Islet precursor cell (in vitro differentiated cells): ENCODE measurements at regions not wholly inside any gene's neighbourhood (a gene's known extent, or its start where the extent isn't known, plus 50 kb on each side); places are given as distances from the start of the nearest gene placed in this dataset.
A peak's percentile ranks its signal among the peaks of the same experiment; 100 is the strongest.

Experiments used
- DNase-seq: peaks from one replicate; pipeline ENCODE4 v3.0.0-alpha.2; 2018

GRCh38 chr14:85234156-85235025 is 295.6 kb upstream of the FLRT2 start:
- DNase-seq, result no peak

GRCh38 chr14:85235868-85236267 is 294.1 kb upstream of the FLRT2 start:
- no peak for DNase-seq

DNA sequence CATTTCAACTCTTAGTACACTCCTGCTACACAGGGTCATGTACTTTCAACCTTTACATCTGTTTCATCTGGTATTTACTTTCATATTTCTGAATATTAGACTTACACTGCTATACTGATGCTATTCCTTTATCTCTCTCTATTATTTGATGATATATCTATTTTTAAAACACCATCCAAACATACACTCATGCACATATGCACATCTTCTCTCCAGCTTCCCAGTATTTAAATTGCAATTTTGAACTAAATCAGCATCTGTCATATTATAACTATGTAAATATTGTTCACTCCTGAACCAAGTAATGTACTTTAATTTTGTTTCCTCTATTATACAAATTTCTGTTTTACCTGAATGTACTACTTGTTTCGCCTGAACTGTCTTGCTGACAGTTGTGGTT is 293.6 kb upstream of the FLRT2 start:
- DNase-seq, result no peak

DNA sequence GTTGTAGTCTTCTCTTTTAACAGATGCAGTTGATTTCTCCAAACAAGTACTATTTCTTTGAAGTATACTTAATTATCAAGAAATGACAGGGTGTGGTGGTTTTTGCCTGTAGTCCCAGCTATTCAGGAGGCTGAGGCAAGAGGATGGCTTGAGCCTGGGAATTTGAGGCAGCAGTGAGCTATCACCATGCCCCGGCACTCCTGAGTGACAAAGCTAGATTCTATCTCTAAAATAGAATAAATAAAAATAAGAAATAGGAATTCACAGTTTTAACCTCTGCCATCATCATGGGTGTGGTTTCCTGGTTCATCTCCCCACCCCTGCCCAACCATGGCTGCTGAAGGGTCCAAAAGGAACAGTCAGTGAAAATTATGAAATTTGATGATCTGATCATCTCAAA is 290.2 kb upstream of the FLRT2 start:
- DNase-seq, result no peak

DNA sequence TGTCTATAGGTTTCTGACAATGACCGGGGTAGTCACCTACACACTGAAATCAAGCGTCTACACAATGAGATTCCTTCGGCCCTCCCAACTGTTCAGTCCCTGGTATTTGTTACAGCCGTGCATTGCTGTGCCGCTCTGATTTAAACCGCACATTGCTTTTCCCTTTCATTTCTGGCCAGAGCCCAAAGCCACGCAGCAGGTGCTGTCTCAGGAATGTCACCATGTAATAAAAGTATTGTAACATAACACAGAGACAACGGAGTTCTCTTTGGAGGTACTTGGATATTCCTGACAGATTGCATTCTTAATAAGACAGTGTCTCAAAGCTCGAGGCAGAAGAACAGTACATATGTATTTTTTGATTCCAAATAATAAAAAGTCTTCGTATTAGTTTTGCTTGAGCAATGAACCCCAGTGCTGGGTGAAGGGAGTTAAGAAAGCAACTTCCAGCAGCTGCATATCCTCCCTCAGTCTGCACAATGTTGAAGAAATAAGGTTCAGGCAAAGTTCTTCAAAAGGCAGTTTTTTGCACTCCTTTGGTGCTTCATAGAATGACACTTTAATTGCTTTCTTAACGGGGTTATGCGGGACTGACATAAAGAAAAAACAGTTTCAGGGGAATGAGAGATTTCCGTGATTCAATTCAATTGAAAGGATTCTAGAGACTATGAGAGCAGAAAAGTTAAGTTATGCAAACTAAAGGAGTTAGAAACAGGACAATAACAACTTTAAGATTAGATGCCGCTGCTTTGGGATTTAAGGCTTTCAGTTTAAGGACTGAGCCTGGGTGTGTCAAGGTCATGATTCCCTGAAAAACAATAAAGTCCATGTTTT is 288.7 kb upstream of the FLRT2 start:
- DNase-seq, result no peak

GRCh38 chr14:85242666-85243065 is 287.3 kb upstream of the FLRT2 start:
- no peak for DNase-seq

GRCh38 chr14:85243321-85243720 is 286.6 kb upstream of the FLRT2 start:
- DNase-seq, result no peak

- DNase-seq, result no peak
These were observed 282.9 kb upstream of the FLRT2 start for GRCh38 chr14:85247071-85247470.

- DNase-seq, result peak; percentile 90
These were observed 280.9 kb upstream of the FLRT2 start for GRCh38 chr14:85248881-85249635.

DNA sequence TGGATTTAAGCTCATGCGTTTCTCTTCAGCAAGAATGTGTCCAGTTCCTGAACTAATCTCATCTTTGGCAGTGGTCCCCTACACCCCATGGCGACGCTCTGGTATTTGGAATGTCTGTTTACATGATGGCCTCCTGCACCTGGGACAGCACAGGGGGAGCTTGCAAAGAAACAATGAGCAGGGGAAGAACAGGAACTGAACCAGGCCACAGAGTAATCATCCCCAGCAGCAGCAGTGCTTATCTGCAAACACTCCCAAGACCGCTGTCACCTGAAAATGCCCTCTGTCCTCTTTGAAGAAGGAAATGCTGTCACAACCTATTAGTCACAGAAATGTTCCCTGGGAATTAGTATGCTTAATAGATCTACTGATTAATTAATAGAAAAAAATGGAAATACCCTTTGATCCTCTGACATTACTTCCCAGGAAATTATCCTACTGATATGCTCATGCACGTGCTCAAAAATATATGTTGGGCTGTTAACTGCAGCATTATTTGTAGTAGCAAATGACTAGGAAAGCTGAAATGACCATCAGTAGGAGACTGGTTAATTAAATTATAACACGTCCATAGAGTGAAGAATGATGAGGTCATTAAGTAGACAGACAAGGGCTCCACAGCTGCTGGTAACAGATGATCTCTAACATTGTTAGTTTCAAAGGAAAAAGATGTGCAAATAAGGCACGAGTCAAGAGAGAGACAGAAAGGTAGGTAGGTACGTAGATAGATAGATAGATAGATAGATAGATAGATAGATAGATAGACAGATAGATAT is 279.3 kb upstream of the FLRT2 start:
- DNase-seq, result peak; percentile 90

- DNase-seq, result no peak
These were observed 277.9 kb upstream of the FLRT2 start for GRCh38 chr14:85252011-85252410.

DNA sequence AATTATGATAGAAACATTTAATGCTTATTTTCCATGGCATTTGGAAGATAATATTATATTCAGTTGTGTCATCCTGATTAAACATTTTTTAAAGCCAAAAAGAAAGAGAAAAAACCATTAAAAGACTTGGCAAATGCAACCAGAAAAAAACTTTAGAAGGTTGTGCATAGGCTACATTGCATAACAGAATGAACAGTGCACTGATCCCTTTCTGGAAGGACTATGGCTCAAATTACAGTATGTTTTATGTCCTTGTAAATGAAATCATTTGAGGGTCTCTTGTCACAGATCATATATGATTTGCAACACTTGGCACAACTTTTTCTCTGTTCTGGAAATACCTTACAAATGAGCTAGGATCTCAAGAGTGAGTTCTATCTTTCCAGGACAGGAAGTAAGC is 275.2 kb upstream of the FLRT2 start:
- DNase-seq, result no peak

DNA sequence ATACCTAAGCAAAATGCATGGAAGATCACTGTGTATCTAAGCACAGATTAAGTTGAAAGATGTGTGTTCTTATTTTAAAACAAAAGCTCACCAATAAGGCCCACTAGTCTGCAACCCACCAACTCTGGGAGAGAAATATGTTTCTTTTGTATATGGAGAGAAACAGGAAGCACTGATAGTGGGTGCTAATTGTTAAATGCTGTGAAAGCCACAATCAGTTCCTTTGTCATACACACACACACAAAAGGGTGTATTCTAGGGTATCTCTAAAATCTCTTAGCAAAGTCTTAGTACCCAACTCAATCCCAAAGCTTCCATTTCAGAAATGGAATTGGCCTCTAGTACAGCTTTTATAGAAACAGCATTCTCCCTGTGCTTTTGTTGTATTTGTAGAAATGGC is 272.7 kb upstream of the FLRT2 start:
- DNase-seq, result no peak

DNA sequence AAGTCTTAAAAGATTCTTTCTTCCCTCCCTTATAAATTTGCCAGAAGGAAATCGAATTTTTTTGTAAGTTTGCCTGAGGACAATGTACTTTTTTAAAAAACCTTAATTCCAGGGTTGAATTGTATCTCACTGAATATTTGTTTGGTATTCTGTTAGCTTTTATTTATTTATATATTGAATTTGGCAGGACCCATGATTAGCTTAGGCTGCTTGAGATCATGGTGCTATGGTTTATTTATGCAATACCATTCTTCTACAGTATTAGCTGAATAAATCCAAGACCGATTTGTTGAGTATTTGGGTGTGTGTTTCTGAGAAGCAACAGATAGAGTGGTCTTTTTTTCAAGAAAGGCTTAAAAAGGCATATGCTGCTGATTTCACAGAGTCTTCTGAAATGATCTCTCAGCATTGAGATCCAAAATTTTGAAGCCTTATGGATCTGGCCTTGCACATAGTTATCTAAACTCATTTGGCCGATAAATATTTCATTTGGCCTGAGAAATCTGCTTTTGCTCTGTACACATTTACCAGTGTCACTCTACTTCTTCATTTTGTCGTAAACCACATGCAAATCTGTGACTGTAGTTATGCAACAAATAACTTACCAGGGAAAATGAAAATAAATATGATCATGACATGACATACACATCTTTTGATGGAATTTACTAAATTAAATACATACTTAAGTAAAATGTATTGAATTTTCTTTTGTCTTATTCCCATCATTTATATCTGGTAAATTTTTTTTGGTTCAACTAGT is 265.8 kb upstream of the FLRT2 start:
- no peak for DNase-seq

GRCh38 chr14:85273099-85273677 is 256.8 kb upstream of the FLRT2 start:
- DNase-seq, result no peak

GRCh38 chr14:85273952-85274351 is 256.0 kb upstream of the FLRT2 start:
- DNase-seq, result no peak

GRCh38 chr14:85276161-85276978 is 253.6 kb upstream of the FLRT2 start:
- no peak for DNase-seq

GRCh38 chr14:85276979-85277228 is 253.0 kb upstream of the FLRT2 start:
- no peak for DNase-seq

DNA sequence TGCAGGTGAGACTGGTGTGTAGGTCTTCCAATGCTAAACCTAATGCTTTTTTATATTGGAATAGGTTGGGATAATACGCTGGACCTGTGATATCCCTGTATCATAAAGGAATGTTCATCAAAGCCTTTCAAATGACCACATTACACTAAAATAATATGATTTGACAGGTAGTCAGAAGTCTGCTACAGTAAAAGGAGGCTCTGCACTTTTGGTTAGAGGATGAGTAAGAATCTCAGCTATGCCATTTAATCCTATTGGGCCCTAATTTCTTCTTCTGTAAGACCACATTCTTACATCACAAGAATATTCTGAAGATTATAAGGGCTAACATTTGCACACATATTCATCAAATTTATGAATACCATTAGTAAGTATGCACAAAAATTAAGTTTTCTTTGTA is 250.5 kb upstream of the FLRT2 start:
- no peak for DNase-seq

DNA sequence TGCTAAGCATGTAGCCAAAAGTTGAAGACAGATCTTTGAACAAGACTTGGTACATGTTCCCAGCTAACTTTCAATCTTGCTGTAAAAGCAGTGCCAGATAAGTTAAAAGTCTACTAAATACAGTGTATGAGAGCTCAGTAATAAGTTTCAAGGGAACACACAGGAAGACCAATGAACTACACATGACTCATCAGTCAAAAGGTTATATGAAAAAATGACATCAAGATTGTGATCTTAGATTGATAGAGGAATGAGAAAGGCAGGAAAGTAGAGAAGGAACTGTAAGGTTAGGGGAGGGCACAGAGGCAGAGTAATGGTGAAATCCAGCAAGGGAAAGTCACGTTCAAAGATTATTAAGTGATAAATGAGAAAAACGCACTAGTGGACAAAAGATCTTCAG is 249.9 kb upstream of the FLRT2 start:
- DNase-seq, result no peak

- DNase-seq, result no peak
These were observed 248.0 kb upstream of the FLRT2 start for GRCh38 chr14:85281921-85282320.
